MM.1S (cell line): ENCODE measurements at regions not wholly inside any gene's neighbourhood (a gene's known extent, or its start where the extent isn't known, plus 50 kb on each side); places are given as distances from the start of the nearest gene placed in this dataset.

Experiments
- DNase-seq: peaks from one replicate; pipeline ENCODE4 v3.0.0-alpha.2; 2015
- H2AFZ ChIP-seq: fragments of 300-600 bp; sonication (generic); 2 replicates; pipeline ENCODE4 v1.6.0; 2016; ENCODE audit warnings: antibody characterized with exemption, low read length
- H3F3A ChIP-seq: fragments of 300-600 bp; sonication (generic); 2 replicates; pipeline ENCODE4 v1.6.1; 2016; ENCODE audit warnings: mild to moderate bottlenecking, antibody characterized with exemption, low read length, moderate library complexity, mixed read lengths; ENCODE audit not compliant: insufficient read depth
- H3K27ac ChIP-seq: fragments of 300-600 bp; sonication (generic); 2 replicates; pipeline ENCODE4 v1.5.1; 2016; ENCODE audit warnings: mild to moderate bottlenecking, low read length
- H3K27me3 ChIP-seq: fragments of 300-600 bp; sonication (generic); replicated peaks from 2 replicates; pipeline ENCODE4 v1.6.0; 2016; ENCODE audit warnings: low read length; ENCODE audit not compliant: insufficient read depth
- H3K36me3 ChIP-seq: fragments of 300-600 bp; sonication (generic); replicated peaks from 2 replicates; pipeline ENCODE4 v1.6.1; 2016; ENCODE audit warnings: mild to moderate bottlenecking, low read length, mixed read lengths; ENCODE audit not compliant: insufficient read depth
- H3K4me1 ChIP-seq: fragments of 300-600 bp; sonication (generic); 2 replicates; pipeline ENCODE4 v1.6.1; 2016; ENCODE audit warnings: low read length, mixed read lengths
- H3K4me2 ChIP-seq: fragments of 300-600 bp; sonication (generic); 2 replicates; pipeline ENCODE4 v1.6.0; 2016; ENCODE audit warnings: low read depth, low read length
- H3K4me3 ChIP-seq: fragments of 300-600 bp; sonication (generic); 2 replicates; pipeline ENCODE4 v1.5.1; 2016; ENCODE audit warnings: low read length, mixed read lengths
- H3K79me2 ChIP-seq: fragments of 300-600 bp; sonication (generic); 2 replicates; pipeline ENCODE4 v1.6.1; 2016; ENCODE audit warnings: mixed run types, low read length, mixed read lengths
- H3K9ac ChIP-seq: fragments of 300-600 bp; sonication (generic); 2 replicates; pipeline ENCODE4 v1.6.1; 2016; ENCODE audit warnings: low read length, mixed read lengths
- H3K9me2 ChIP-seq: fragments of 300-600 bp; sonication (generic); replicated peaks from 2 replicates; pipeline ENCODE4 v1.6.1; 2016; ENCODE audit warnings: mild to moderate bottlenecking, low read length, mixed read lengths; ENCODE audit not compliant: insufficient read depth
- H3K9me3 ChIP-seq: fragments of 300-600 bp; sonication (generic); replicated peaks from 2 replicates; pipeline ENCODE4 v1.6.1; 2016; ENCODE audit warnings: mild to moderate bottlenecking, low read length, mixed read lengths; ENCODE audit not compliant: insufficient read depth
- H4K20me1 ChIP-seq: fragments of 300-600 bp; sonication (generic); 2 replicates; pipeline ENCODE4 v1.6.1; 2016; ENCODE audit warnings: mild to moderate bottlenecking, low read length, moderate library complexity, mixed read lengths; ENCODE audit not compliant: insufficient read depth
- EZH2 ChIP-seq: fragments of 300-600 bp; sonication (generic); optimal IDR thresholded peaks from 2 replicates; pipeline ENCODE3; 2017; ENCODE audit warnings: low read depth, mild to moderate bottlenecking, antibody characterized with exemption, low read length, mixed read lengths
- EZH2phosphoT487 ChIP-seq: fragments of 300-600 bp; sonication (generic); IDR thresholded peaks from 2 replicates; pipeline ENCODE4 v1.6.1; 2018; ENCODE audit warnings: antibody characterized with exemption, low read length
- TF ChIP-seq, protein P1 (sequence below): fragments of 300-600 bp; sonication (generic); IDR thresholded peaks from 2 replicates; pipeline ENCODE4 v1.5.1; 2016; ENCODE audit warnings: antibody characterized with exemption, low read length, mixed read lengths

DNA sequence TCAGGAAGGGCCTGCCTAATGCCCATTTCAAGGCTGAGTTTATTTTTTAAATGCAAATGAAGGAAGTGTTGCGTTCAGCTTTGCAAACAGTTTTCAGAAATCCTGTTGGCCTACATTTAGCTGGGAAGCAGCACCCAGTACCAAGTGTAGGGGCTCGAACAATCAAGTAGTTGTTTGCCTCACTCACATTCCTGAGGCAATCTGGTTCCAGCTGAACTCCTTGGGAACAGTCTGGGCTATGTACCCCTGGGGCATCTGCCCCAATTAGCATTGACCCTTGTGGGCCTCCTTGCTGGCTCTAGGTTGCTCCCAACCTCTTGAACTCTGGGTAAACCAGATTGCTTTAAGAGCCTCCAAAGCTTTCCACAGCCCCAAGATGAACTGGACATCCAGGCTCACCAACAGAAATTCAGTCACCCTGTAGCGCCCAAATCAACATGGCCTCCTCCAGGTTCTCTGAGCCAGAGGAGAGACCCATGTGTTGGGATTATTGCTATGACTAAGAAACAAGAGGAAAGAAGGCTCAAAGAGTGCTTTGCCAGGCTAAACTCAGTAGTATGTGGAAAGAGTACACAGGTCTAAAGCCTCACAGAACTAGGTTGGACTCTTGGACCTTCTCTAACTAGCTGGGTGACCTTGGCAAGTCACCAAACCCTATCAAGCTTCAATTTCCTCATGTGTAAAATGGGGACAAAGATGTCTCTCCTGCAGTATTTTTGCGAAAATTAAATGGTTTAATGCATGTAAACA, 532.7 kb downstream of the SOX2 start:
- no peaks in the 10 kb centered on the region for H3K36me3 ChIP-seq
- H2AFZ ChIP-seq = no peak overlapping the region
- no peaks in the 10 kb centered on the region for H3K27me3 ChIP-seq
- H3K4me1 ChIP-seq = no peaks in the 10 kb centered on the region
- no peaks in the 10 kb centered on the region for H3K9me3 ChIP-seq
- H3K4me3 ChIP-seq = no peak overlapping the region
- no peaks in the 10 kb centered on the region for H3F3A ChIP-seq
- H3K27ac ChIP-seq = no peak overlapping the region
- no peaks in the 10 kb centered on the region for H3K79me2 ChIP-seq
- DNase-seq = no peak
- no peaks in the 10 kb centered on the region for H3K9me2 ChIP-seq
- TF ChIP-seq EZH2 (no peak), EZH2phosphoT487 (no peak)
- TF ChIP-seq, protein P1, sequence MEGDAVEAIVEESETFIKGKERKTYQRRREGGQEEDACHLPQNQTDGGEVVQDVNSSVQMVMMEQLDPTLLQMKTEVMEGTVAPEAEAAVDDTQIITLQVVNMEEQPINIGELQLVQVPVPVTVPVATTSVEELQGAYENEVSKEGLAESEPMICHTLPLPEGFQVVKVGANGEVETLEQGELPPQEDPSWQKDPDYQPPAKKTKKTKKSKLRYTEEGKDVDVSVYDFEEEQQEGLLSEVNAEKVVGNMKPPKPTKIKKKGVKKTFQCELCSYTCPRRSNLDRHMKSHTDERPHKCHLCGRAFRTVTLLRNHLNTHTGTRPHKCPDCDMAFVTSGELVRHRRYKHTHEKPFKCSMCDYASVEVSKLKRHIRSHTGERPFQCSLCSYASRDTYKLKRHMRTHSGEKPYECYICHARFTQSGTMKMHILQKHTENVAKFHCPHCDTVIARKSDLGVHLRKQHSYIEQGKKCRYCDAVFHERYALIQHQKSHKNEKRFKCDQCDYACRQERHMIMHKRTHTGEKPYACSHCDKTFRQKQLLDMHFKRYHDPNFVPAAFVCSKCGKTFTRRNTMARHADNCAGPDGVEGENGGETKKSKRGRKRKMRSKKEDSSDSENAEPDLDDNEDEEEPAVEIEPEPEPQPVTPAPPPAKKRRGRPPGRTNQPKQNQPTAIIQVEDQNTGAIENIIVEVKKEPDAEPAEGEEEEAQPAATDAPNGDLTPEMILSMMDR = no peak
- no peak overlapping the region for H3K4me2 ChIP-seq
- H3K9ac ChIP-seq = no peak overlapping the region
- no peaks in the 10 kb centered on the region for H4K20me1 ChIP-seq

DNA sequence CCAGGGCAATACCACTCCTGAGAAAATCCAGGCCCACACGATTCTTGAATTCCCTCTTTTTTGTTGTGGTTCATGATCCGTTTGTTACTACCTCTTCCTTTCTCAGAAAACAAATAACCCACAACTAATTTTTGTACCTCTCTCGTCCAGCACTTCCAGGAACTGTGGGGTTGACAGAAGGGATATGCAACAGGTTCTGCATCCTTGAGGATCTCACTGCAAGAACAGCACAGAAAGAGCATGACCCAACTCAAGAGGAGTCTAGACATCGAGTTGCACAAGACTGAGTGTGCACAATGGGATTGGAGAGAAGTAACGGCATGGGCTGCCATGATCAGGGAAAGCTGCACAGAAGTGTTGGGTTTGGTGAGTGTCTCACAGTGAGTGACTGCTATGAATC, 533.3 kb downstream of the SOX2 start:
- H3K4me1 ChIP-seq = no peaks in the 10 kb centered on the region
- H3K4me3 ChIP-seq = no peak overlapping the region
- no peaks in the 10 kb centered on the region for H3K9me3 ChIP-seq
- H3F3A ChIP-seq = no peaks in the 10 kb centered on the region
- no peaks in the 10 kb centered on the region for H3K9me2 ChIP-seq
- no peak overlapping the region for H3K9ac ChIP-seq
- H3K79me2 ChIP-seq = no peaks in the 10 kb centered on the region
- no peaks in the 10 kb centered on the region for H4K20me1 ChIP-seq
- no peak for DNase-seq
- no peak overlapping the region for H3K27ac ChIP-seq
- no peak overlapping the region for H2AFZ ChIP-seq
- no peak overlapping the region for H3K4me2 ChIP-seq
- TF ChIP-seq, protein P1 = no peak
- no peak for TF ChIP-seq EZH2phosphoT487
- TF ChIP-seq EZH2 = no peak
- H3K27me3 ChIP-seq = no peaks in the 10 kb centered on the region
- H3K36me3 ChIP-seq = no peaks in the 10 kb centered on the region

DNA sequence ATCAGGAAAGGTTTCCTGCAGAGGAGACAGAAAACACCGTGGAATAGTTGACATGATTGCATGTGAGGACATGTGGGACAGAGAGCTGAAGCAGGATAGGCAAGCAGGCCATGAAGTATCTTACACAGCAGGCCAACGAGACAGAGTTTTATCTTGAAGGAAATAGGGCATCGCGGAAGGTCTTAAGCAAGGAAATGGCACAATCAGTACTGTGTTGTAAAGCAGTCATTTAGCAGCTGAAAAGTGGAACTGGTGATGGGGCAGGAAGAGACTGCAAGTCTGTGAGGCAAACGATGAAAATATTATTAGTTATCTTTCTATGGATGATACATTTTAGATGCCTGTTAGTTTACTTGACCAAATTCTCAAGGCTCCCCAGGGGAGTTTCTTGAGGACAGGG, 535.1 kb downstream of the SOX2 start:
- Histone ChIP-seq H4K20me1 (no peaks in the 10 kb centered on the region), H3K9me3 (no peaks in the 10 kb centered on the region), H3K27ac (no peak overlapping the region), H3K36me3 (no peaks in the 10 kb centered on the region), H3K79me2 (no peaks in the 10 kb centered on the region), H3K9ac (no peak overlapping the region), H3K4me3 (no peak overlapping the region), H3K4me2 (no peak overlapping the region), H3K27me3 (no peaks in the 10 kb centered on the region), H3K4me1 (no peaks in the 10 kb centered on the region), H3F3A (no peaks in the 10 kb centered on the region), H2AFZ (no peak overlapping the region), H3K9me2 (no peaks in the 10 kb centered on the region)
- no peak for TF ChIP-seq EZH2
- TF ChIP-seq EZH2phosphoT487 = no peak
- TF ChIP-seq, protein P1 = no peak
- no peak for DNase-seq
